Mononuclear cell (primary cell): ENCODE measurements at regions not wholly inside any gene's neighbourhood (a gene's known extent, or its start where the extent isn't known, plus 50 kb on each side); places are given as distances from the start of the nearest gene placed in this dataset.

Source experiments
- H3K27me3 ChIP-seq: 2 replicates; pipeline ENCODE4 v1.6.0; 2011; ENCODE audit warnings: low read length, control low read depth; ENCODE audit not compliant: insufficient read depth
- H3K4me1 ChIP-seq: 2 replicates; pipeline ENCODE4 v1.5.1; 2011; ENCODE audit warnings: mild to moderate bottlenecking, low read length, control low read depth; ENCODE audit not compliant: insufficient read depth
- H3K4me3 ChIP-seq: 2 replicates; pipeline ENCODE4 v1.5.1; 2011; ENCODE audit warnings: mild to moderate bottlenecking, low read length, moderate library complexity
- H3K9me3 ChIP-seq: 2 replicates; pipeline ENCODE4 v1.5.1; 2011; ENCODE audit warnings: low read depth, mild to moderate bottlenecking, control low read depth, low read length

DNA sequence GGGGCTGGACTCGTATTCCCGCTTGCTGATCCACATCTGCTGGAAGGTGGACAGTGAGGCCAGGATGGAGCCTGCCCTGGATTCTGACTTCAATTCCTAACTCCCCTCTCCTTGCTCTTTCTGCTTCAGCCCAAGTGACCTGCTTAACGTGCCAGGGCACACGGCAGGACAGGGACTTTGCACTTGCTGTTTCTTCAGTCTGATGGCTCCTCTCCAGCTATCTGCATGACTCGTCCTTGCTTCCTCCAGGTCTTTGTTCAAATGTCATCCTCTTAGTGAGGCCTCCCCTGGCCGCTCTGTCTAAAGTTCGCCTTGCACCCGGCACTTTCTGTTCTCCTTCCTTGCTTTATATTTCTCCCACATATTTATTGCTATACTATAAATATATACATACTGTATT lies 357.6 kb downstream of the MTX2 start:
- no peak overlapping the region for H3K4me3 ChIP-seq
- no peaks in the 10 kb centered on the region for H3K4me1 ChIP-seq
- no peaks in the 10 kb centered on the region for H3K9me3 ChIP-seq

DNA sequence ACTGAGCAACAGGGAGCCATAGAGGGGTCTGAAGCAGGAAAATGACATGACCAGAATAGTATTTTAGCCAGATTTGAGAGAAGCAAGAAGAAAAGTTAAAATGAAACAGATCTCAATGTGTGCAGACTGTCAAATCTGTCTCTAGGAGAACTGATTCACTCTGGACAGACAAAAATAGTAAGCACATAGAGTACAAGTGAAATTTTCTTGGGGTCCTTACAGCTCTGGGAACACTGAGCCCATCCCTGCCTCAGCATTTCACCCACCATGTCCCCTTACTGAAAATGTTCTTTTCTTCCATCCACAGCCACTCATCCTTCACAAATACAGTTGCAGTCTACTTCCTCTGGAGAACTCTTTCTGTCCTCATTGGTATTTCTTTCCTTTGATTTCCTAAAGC lies 359.2 kb downstream of the MTX2 start:
- Histone ChIP-seq H3K27me3 (peaks cover 51% of the 10 kb centered on the region), H3K9me3 (no peaks in the 10 kb centered on the region)

More for the DNA sequence above, 357.6 kb downstream of the MTX2 start:
- H3K27me3 ChIP-seq: peaks cover 37% of the 10 kb centered on the region

DNA sequence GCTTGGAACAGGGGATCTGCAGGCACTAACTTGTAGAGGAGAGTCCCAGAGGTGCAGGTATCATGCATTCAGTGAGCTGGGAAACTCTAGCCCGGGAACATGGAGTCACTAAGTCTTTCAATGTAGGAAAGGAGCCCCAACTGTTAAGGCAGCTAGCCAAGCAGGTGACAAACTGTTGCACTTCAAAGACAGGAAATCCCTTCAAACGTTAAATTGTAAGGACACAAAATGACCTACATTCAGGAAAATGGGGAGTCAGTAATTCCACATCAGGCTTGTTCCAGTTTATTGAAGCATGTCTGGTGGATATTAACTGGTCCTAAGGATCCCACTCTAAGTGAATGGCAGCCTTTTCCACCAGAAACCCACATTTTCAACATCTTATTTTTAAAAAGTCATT lies 364.5 kb downstream of the MTX2 start:
- Histone ChIP-seq H3K27me3 (peaks cover 87% of the 10 kb centered on the region), H3K4me1 (peaks cover 9% of the 10 kb centered on the region), H3K9me3 (no peaks in the 10 kb centered on the region), H3K4me3 (no peak overlapping the region)

More for the DNA sequence above, 359.2 kb downstream of the MTX2 start:
- Histone ChIP-seq H3K4me1 (no peaks in the 10 kb centered on the region), H3K4me3 (no peak overlapping the region)

DNA sequence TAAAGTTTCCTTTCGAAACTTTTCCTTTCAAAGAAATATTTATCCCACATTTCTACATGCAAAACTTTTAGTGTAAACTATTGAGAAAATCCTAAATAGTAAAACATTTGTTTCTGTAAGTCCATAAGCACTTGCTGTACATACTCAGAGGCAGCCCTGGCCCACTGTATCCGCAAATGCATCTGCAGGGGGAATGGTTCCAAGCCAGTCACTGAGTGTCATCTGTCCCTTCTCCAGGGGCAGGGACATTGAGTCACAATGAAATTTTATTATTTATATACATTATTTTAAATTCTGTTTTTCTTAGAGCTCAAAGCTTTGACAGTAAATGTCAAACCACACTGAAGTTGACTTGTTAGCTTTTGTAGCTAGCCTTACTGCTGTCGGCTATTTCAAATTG lies 367.2 kb downstream of the MTX2 start:
- Histone ChIP-seq H3K27me3 (peaks cover 91% of the 10 kb centered on the region), H3K4me3 (no peak overlapping the region), H3K4me1 (peaks cover 9% of the 10 kb centered on the region), H3K9me3 (no peaks in the 10 kb centered on the region)

DNA sequence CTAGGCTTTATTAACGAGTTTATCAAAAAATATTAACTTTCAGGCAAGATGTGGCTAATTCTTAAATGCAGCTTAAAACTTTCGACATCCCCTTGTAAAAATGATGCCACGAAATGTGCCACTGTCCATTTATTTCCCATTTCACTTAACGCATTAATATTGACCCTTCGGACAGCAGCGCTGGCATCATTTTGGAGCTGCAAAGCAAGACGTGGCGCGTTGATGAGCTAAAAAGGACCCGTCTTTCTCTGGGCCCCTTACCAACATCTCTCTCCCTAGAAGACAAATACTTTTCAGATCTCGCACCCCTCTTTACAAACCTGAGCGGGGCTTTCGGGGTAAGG lies 367.9 kb downstream of the MTX2 start:
- H3K27me3 ChIP-seq: peaks cover 90% of the 10 kb centered on the region
- no peak overlapping the region for H3K4me3 ChIP-seq

DNA sequence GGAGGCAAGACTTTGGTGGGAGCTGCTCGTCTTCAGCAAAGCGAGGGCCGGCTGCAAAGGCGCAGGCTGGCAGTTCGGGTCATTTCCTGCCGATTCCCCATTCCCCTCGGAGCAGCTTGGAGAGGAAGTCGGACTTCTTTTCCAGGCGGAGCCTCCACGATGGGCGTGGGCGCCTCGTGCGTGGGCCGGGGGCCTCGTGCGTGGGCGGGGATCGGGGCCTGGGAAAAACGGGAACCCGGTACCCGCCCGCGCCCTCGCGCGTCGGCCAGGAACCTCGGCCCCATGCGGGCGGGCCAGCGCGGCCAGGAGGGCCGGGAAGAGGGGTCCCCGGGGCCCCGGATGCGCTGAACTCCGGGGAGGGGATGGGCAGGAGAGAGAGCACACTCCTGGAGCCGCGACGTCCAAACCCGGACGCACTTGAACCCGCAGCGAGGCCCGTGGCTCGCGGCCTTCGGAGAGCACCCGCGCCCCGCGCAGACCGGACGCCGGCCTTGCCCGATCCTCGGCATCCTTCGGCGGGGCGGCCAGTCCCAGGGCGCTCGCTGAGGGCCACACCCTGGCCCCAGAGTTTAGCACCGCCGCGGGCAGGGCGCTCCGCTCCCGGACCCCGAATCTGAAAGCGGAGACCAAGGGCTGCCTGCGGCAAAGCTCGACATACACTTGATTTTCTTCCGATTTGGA lies 368.4 kb downstream of the MTX2 start:
- H3K4me3 ChIP-seq: peak overlapping the region; percentile 27
- H3K4me1 ChIP-seq: peaks cover 9% of the 10 kb centered on the region
- H3K27me3 ChIP-seq: peaks cover 87% of the 10 kb centered on the region
- H3K9me3 ChIP-seq: no peaks in the 10 kb centered on the region

More for the DNA sequence above, 367.9 kb downstream of the MTX2 start:
- Histone ChIP-seq H3K4me1 (peaks cover 9% of the 10 kb centered on the region), H3K9me3 (no peaks in the 10 kb centered on the region)

DNA sequence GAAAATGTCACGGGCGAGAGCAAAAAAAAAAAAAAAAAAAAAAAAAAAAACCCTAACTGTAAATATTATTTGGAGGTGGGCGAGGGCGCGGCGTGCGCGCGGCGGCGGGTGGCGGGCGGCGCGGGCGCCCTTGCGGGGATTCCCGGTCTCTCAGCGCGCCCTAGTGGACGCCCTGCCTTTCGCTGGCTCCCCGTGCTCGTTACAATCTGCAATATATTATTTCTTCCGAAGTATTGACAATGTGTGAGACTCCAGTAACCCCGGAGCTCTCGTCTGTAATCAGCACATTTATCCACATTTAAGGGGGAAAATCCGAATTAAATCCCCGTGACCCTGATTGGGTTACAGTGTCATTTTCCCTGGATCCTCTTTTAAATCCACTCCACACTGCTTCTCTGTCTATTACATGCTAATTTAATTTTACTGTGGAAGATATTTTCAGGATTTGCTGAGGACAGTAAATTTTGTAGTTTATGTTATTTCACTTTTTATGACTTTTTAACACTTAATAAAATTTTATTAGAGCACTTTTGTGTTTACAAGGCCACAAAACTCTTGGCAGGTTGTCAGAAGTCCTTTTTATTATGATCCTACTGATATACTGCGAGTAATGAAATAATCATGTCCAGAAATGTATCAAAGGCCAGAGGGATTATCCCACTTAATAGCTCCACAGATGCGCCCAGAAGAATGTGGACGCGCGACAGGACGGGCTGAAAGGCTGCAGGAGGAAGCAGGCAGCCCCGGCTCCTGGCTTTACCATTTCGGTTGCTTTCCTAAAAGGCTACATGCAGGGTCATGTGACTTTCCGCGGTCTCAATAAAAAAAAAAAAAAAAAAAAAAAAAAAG lies 369.1 kb downstream of the MTX2 start:
- H3K27me3 ChIP-seq: peaks cover 85% of the 10 kb centered on the region
- H3K9me3 ChIP-seq: no peaks in the 10 kb centered on the region
- peaks cover 9% of the 10 kb centered on the region for H3K4me1 ChIP-seq
- peak overlapping the region; percentile 27 for H3K4me3 ChIP-seq

DNA sequence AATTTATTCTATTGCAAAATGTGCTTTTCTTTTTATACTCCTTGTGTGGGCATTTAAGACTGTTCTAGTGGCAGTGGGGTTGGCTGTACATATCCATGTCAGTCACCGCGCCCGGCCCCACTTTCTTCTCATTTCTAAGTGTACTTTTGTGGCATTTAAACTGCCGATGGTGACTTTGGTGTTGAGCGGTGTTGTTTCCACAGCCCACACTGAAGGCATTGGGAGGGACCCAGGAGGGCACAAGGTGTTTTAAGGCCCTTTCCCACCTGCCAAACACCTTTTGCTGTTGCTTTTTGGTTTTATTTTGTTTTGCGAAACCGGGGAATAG lies 369.7 kb downstream of the MTX2 start:
- peaks cover 9% of the 10 kb centered on the region for H3K4me1 ChIP-seq
- H3K9me3 ChIP-seq: no peaks in the 10 kb centered on the region
- peaks cover 87% of the 10 kb centered on the region for H3K27me3 ChIP-seq

DNA sequence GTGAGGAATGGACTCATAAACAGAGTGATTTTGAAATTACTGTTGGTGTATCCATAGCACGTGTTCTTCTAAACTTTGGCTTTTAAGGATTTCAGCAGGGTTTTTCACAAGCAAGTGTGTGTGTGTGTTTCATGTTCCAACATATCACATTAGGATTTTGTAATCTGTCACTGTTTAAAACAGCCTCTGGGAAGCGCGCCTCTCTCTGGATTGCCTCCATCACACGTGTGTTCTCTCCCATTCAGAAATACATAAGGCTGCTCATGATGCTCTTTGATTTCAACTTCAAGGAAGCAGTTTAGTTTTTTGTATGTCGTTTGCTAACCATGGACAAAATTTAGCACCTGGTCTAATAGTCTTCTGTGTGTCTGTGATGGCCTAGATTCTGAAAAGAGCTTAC lies 370.4 kb downstream of the MTX2 start:
- Histone ChIP-seq H3K27me3 (peaks cover 87% of the 10 kb centered on the region), H3K4me3 (no peak overlapping the region)

More for the DNA sequence above, 369.7 kb downstream of the MTX2 start:
- no peak overlapping the region for H3K4me3 ChIP-seq

DNA sequence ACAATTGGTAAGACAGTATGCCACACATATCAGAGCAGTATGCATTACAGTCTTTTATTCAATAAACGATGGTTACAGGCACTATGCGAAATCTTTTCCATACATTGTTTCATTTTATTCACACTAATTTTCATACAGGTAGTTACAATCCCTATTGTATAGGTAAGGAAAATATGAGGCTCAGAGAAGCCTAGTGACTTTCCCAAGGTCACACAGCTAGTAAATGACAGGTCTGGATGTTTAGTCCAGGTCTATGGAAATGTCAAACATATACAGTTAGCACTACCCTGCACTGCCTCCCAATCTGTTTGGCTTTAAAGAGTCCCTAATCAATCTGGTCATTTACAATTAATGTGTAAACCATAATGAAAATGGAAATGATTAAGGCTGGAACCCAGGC lies 372.2 kb downstream of the MTX2 start:
- peaks cover 87% of the 10 kb centered on the region for H3K27me3 ChIP-seq
- peaks cover 9% of the 10 kb centered on the region for H3K4me1 ChIP-seq
- H3K9me3 ChIP-seq: no peaks in the 10 kb centered on the region
- no peak overlapping the region for H3K4me3 ChIP-seq

More for the DNA sequence above, 370.4 kb downstream of the MTX2 start:
- peaks cover 9% of the 10 kb centered on the region for H3K4me1 ChIP-seq
- no peaks in the 10 kb centered on the region for H3K9me3 ChIP-seq

DNA sequence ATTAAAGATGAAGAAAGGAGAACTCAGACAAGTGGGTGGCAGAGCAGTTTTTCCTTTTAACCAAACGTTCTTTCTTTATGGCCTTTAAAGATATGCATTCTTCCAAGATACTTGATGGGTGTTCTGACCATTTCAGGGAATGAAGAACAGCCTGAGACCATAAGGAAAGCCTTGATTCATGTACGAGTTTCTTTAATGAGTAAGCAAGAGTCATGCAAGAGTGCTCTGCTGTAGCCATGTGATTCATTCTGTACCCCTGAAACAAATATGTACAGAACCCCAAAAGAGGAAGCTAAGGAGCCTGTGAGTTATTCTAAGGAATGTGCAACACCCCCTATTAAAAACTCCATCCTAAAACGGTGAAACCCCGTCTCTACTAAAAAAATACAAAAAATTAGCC lies 372.8 kb downstream of the MTX2 start:
- Histone ChIP-seq H3K4me3 (no peak overlapping the region), H3K27me3 (peaks cover 86% of the 10 kb centered on the region), H3K4me1 (peaks cover 9% of the 10 kb centered on the region), H3K9me3 (no peaks in the 10 kb centered on the region)

DNA sequence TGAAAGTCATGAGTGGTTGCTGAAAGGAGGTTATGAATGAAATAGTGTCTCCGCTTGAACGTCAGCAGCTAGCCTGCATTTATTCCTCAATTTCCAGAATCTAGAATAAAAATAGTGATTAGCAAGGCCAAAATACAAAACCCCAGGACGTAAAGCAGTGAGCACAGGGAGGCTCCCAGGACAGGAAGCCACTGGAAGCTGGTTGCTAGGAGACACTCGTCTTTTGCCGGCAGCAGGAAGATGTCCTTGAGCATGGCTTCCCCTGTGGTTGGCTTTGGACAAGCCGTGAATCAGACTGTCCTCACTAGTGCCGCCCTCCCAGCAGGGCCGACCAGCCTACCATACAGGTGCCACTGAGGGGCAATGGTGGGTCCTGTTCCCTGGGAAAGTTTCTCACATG lies 374.4 kb downstream of the MTX2 start:
- no peaks in the 10 kb centered on the region for H3K4me1 ChIP-seq
- H3K9me3 ChIP-seq: no peaks in the 10 kb centered on the region
- H3K4me3 ChIP-seq: no peak overlapping the region
- H3K27me3 ChIP-seq: peaks cover 85% of the 10 kb centered on the region

DNA sequence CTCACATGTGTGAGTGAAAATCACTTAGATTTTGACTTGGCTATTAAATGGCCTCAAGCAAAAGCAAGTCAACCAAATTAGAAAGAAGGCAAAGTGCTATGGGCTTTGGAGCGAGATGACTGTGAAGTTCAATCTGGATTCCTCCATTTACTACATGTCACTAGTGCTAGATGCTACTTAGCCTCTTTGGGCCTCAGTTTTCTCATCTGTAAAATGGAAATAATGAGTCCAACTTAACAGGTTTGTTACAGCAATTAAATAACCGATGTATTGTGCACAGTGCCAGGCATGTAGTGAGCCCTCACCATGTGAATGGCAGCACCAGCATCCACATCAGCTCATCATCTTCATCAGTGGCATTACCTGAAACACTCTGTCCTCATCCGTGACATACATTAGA lies 376.3 kb downstream of the MTX2 start:
- no peaks in the 10 kb centered on the region for H3K9me3 ChIP-seq
- peaks cover 81% of the 10 kb centered on the region for H3K27me3 ChIP-seq

DNA sequence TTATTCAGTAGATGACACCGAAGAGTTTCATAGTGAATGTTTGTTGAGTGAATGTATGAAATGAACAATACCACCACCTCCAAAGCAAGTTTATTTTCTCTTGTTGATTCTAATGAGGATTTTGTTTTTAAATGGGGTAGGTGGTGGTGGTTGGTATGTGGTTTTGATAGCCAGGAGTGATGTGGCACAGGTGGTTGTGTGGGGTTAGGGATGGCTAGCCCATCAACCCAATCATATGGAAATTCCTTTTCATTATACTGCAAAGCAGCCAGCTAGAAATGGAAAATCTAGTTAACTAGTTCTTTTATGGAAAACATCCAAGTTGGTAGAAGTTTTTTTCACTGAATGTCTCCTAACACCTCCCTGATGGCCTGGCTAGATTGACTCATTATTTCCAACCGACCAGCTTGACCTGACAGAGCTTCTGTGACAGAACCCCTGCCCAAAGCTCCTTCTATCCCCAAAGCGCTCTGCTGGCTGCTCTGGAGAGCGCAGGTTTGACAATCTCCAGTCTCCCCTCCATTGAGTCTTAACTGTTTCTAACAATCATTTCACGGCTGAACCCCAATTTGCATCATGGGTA lies 376.9 kb downstream of the MTX2 start:
- Histone ChIP-seq H3K9me3 (no peaks in the 10 kb centered on the region), H3K4me3 (no peak overlapping the region), H3K27me3 (peaks cover 80% of the 10 kb centered on the region), H3K4me1 (no peaks in the 10 kb centered on the region)

More for the DNA sequence above, 376.3 kb downstream of the MTX2 start:
- H3K4me1 ChIP-seq: no peaks in the 10 kb centered on the region
- H3K4me3 ChIP-seq: no peak overlapping the region

DNA sequence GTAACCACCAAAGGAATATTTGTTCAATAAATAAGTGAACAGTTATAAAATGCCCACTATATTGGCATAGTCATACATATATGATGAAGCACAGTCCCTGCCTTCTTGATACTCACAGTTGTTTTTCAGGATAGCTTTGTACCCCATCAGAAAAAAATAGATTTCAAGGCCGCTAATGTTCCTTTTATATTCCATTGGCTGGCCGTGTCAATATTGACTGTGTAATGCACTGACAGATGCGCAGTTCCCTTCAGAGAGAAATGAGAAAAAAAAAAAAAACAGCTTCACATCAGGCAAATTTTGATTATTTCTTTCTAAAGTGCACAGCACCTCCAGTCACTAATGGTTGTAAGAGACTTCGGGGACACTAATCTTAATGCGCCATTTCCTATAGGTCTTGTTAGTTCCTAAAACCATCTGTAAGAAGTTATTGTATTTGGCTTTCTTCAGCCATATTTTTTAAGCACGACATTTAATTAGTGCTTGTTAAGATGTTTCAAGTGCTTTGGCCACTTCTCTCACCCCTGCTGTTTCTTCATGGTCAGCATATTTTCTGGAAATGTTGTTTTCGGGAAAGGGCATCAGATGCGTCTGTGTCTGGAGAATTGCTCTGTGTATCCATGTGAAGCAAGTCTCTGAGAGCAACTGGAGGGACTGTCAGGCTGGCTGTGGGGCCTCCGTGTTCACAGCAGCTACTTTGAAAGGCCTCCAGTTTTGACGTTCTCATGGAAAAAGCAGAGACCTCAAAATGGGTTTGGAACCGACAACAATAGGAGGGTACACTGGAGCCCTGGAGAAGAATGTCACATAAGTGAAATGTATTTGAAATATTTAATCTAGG lies 378.3 kb downstream of the MTX2 start:
- Histone ChIP-seq H3K27me3 (peaks cover 78% of the 10 kb centered on the region), H3K4me3 (no peak overlapping the region), H3K9me3 (no peaks in the 10 kb centered on the region), H3K4me1 (no peaks in the 10 kb centered on the region)
